H1 (cell line): ENCODE measurements at regions not wholly inside any gene's neighbourhood (a gene's known extent, or its start where the extent isn't known, plus 50 kb on each side); places are given as distances from the start of the nearest gene placed in this dataset.

Experiments used
- CBX8 ChIP-seq: fragments of 300-800, 300-1000 bp; sonication (generic); IDR thresholded peaks from 2 replicates; pipeline ENCODE4 v1.7.1; 2016; ENCODE audit warnings: low read depth, low read length, borderline replicate concordance
- CEBPB ChIP-seq: IDR thresholded peaks from 2 replicates; pipeline ENCODE4 v1.6.1; 2012; ENCODE audit warnings: low read depth, low read length
- CREB1 ChIP-seq: IDR thresholded peaks from 2 replicates; pipeline ENCODE4 v1.6.1; 2012; ENCODE audit warnings: inconsistent platforms
- CTCF ChIP-seq, 3 experiments: IDR thresholded peaks; 1 replicate in 2 of 3; 2 replicates in 1 of 3; pipeline versions ENCODE4 v1.5.1 to v1.6.1; 2011; ENCODE audit warnings: low read length in 3 of 3, mild to moderate bottlenecking in 3 of 3, inconsistent platforms in 2 of 3, low read depth in 1 of 3, moderate library complexity in 1 of 3; ENCODE audit not compliant: insufficient read depth in 1 of 3; ENCODE audit errors: control extremely low read depth in 1 of 3
- EP300 ChIP-seq, 2 experiments: IDR thresholded peaks; 1 replicate in 1 of 2; 2 replicates in 1 of 2; pipeline ENCODE4 v1.6.1; 2011 to 2012; ENCODE audit warnings: low read depth in 2 of 2, low read length in 2 of 2, mild to moderate bottlenecking in 2 of 2, borderline replicate concordance in 1 of 2, inconsistent platforms in 1 of 2, moderate library complexity in 1 of 2
- EZH2 ChIP-seq: fragments of 200-600 bp; sonication (generic); IDR thresholded peaks from 2 replicates; pipeline ENCODE4 v1.7.1; 2012; ENCODE audit warnings: low read depth, mild to moderate bottlenecking, moderate library complexity, low read length, inconsistent platforms; ENCODE audit not compliant: severe bottlenecking
- JUND ChIP-seq: IDR thresholded peaks from 2 replicates; pipeline ENCODE4 v1.6.1; 2011; ENCODE audit warnings: mild to moderate bottlenecking, improper control_type of control experiment, low read length
- MAX ChIP-seq: IDR thresholded peaks from 2 replicates; pipeline ENCODE4 v1.6.1; 2012; ENCODE audit warnings: inconsistent platforms
- POLR2A ChIP-seq, 2 experiments: IDR thresholded peaks; 1 replicate in 1 of 2; 2 replicates in 1 of 2; pipeline ENCODE4 v1.6.1; 2011; ENCODE audit warnings: low read depth in 2 of 2, low read length in 2 of 2, mild to moderate bottlenecking in 2 of 2; ENCODE audit errors: control extremely low read depth in 1 of 2
- POLR2AphosphoS5 ChIP-seq: IDR thresholded peaks from 2 replicates; pipeline ENCODE4 v1.6.1; 2011; ENCODE audit warnings: low read depth, low read length
- RFX5 ChIP-seq: IDR thresholded peaks from 2 replicates; pipeline ENCODE4 v1.6.1; 2011; ENCODE audit warnings: low read depth, low read length, improper control_type of control experiment, borderline replicate concordance
- RXRA ChIP-seq: IDR thresholded peaks from 2 replicates; pipeline ENCODE4 v1.6.1; 2011; ENCODE audit warnings: low read depth, mild to moderate bottlenecking, low read length, moderate library complexity; ENCODE audit not compliant: insufficient read depth
- SIN3A ChIP-seq, 2 experiments: IDR thresholded peaks in 1 of 2; conservative IDR thresholded peaks in 1 of 2; 2 replicates each; pipeline ENCODE4 v1.6.1; 2011 to 2012; ENCODE audit warnings: low read length in 2 of 2, improper control_type of control experiment in 1 of 2, low read depth in 1 of 2, mild to moderate bottlenecking in 1 of 2
- YY1 ChIP-seq: IDR thresholded peaks from 2 replicates; pipeline ENCODE4 v1.6.1; 2011; ENCODE audit warnings: low read depth, mild to moderate bottlenecking, low read length

- TF ChIP-seq CEBPB, result no peak
- no peak for TF ChIP-seq YY1
- TF ChIP-seq RXRA, result no peak
- TF ChIP-seq CTCF (IDR thresholded peaks at IDR 0.05; ENCODE audit: control extremely low read depth in 1 of 3, insufficient read depth in 1 of 3, low read depth in 1 of 3, low read length in 3 of 3), result no peak
- no peak for TF ChIP-seq RFX5
- TF ChIP-seq EP300 (IDR thresholded peaks at IDR 0.05; ENCODE audit: borderline replicate concordance in 1 of 2, low read depth in 2 of 2, low read length in 2 of 2), result no peak
- TF ChIP-seq POLR2A (IDR thresholded peaks at IDR 0.05; ENCODE audit: control extremely low read depth in 1 of 2, low read depth in 2 of 2, low read length in 2 of 2), result no peak
- TF ChIP-seq SIN3A (conservative IDR thresholded peaks at IDR 0.05 in 1 of 2, IDR thresholded peaks at IDR 0.05 in 1 of 2; ENCODE audit: low read depth in 1 of 2, low read length in 2 of 2), result no peak
- TF ChIP-seq JUND, result no peak
- TF ChIP-seq CBX8, result no peak
- no peak for TF ChIP-seq CREB1
- TF ChIP-seq EZH2, result no peak
- no peak for TF ChIP-seq MAX
- TF ChIP-seq POLR2AphosphoS5, result no peak
These were observed 213.6 kb upstream of the CSNK1A1L start for GRCh38 chr13:37319031-37319443.
